IMR-90 (cell line): ENCODE measurements at regions not wholly inside any gene's neighbourhood (a gene's known extent, or its start where the extent isn't known, plus 50 kb on each side); places are given as distances from the start of the nearest gene placed in this dataset.

Experiments used
- ATAC-seq: fragments of 200-7000 bp; cut with Tn5 transposase; 2 replicates; pipeline ENCODE4 v1.9.1; 2020; ENCODE audit warnings: low read depth, mild to moderate bottlenecking, moderate library complexity
- BruUV-seq: library from RNA; stranded (reverse); fragments of 400-500 nt; replicated peaks from 2 replicates; lab custom pipeline; 2021; lab: Mats Ljungman, UMichigan
- CTCF ChIA-PET: fragments of 300-600 bp; formaldehyde crosslinking; extraction: SDS; loops from one replicate; lab custom pipeline; 2021; ENCODE audit warnings: antibody characterized with exemption; lab: Yijun Ruan, JAX
- POLR2A ChIA-PET: fragments of 300-600 bp; sonication (Branson Sonifier 250); formaldehyde crosslinking; loops from one replicate; lab custom pipeline; 2022; ENCODE audit warnings: antibody characterized with exemption; ENCODE audit not compliant: unreplicated experiment; lab: Charles Lee
- DNase-seq: peaks from one replicate; pipeline ENCODE4 v3.0.0; 2013
- H2AFZ ChIP-seq: replicated peaks from 2 replicates; pipeline ENCODE3; 2013; ENCODE audit warnings: low read length, mild to moderate bottlenecking; ENCODE audit not compliant: poor library complexity
- H2AK5ac ChIP-seq: 2 replicates; pipeline ENCODE4 v1.6.1; 2013; ENCODE audit warnings: low read depth, low read length, inconsistent platforms
- H2AK9ac ChIP-seq: replicated peaks from 2 replicates; pipeline ENCODE3; 2013; ENCODE audit warnings: mild to moderate bottlenecking, low read depth, low read length, moderate library complexity; ENCODE audit not compliant: poor library complexity
- H2BK120ac ChIP-seq: 2 replicates; pipeline ENCODE4 v1.6.1; 2013; ENCODE audit warnings: low read depth, low read length, inconsistent platforms
- H2BK15ac ChIP-seq: 3 replicates; pipeline ENCODE4 v1.6.1; 2013; ENCODE audit warnings: low read depth, low read length, inconsistent platforms
- H2BK20ac ChIP-seq: 2 replicates; pipeline ENCODE4 v1.6.1; 2013; ENCODE audit warnings: low read depth, mild to moderate bottlenecking, inconsistent platforms, low read length, moderate library complexity
- H2BK5ac ChIP-seq: 2 replicates; pipeline ENCODE4 v1.6.1; 2013; ENCODE audit warnings: mild to moderate bottlenecking, low read depth, low read length, inconsistent platforms; ENCODE audit not compliant: poor library complexity, severe bottlenecking
- H3K14ac ChIP-seq: replicated peaks from 2 replicates; pipeline ENCODE4 v1.6.1; 2013; ENCODE audit warnings: low read depth, low read length, inconsistent platforms
- H3K18ac ChIP-seq: 2 replicates; pipeline ENCODE4 v1.6.1; 2013; ENCODE audit warnings: low read depth, low read length, control low read depth
- H3K23ac ChIP-seq: 2 replicates; pipeline ENCODE4 v1.6.1; 2013; ENCODE audit warnings: low read depth, low read length, inconsistent platforms
- H3K27ac ChIP-seq: 2 replicates; pipeline ENCODE4 v1.5.1; 2013; ENCODE audit warnings: mild to moderate bottlenecking, control low read depth, low read length; ENCODE audit not compliant: insufficient read depth
- H3K27me3 ChIP-seq: 2 replicates; pipeline ENCODE4 v1.6.1; 2013; ENCODE audit warnings: low read length; ENCODE audit not compliant: control insufficient read depth, insufficient read depth
- H3K36me3 ChIP-seq: 2 replicates; pipeline ENCODE4 v1.6.1; 2013; ENCODE audit warnings: low read length, mixed read lengths; ENCODE audit not compliant: control insufficient read depth, insufficient read depth
- H3K4ac ChIP-seq: 2 replicates; pipeline ENCODE4 v1.6.1; 2013; ENCODE audit warnings: low read depth, low read length, inconsistent platforms
- H3K4me1 ChIP-seq: 2 replicates; pipeline ENCODE4 v1.6.1; 2013; ENCODE audit warnings: low read length, mixed read lengths; ENCODE audit not compliant: control insufficient read depth, insufficient read depth
- H3K4me2 ChIP-seq: 2 replicates; pipeline ENCODE4 v1.6.1; 2013; ENCODE audit warnings: low read depth, mild to moderate bottlenecking, control low read depth, low read length, moderate library complexity
- H3K4me3 ChIP-seq: 2 replicates; pipeline ENCODE4 v1.5.1; 2013; ENCODE audit warnings: low read depth, mild to moderate bottlenecking, control low read depth, low read length, moderate library complexity; ENCODE audit not compliant: insufficient read depth
- H3K56ac ChIP-seq: 2 replicates; pipeline ENCODE4 v1.6.1; 2013; ENCODE audit warnings: low read length, inconsistent platforms; ENCODE audit not compliant: insufficient read depth; ENCODE audit errors: extremely low read depth
- H3K79me1 ChIP-seq, 2 experiments: 2 replicates each; pipeline ENCODE4 v1.6.1; 2013; ENCODE audit warnings: low read length in 2 of 2, inconsistent platforms in 1 of 2, low read depth in 1 of 2
- H3K9ac ChIP-seq: 2 replicates; pipeline ENCODE4 v1.6.1; 2013; ENCODE audit warnings: low read depth, low read length, control low read depth
- H3K9me1 ChIP-seq: 2 replicates; pipeline ENCODE4 v1.6.1; 2013; ENCODE audit warnings: low read length, inconsistent platforms; ENCODE audit not compliant: insufficient read depth
- H3K9me3 ChIP-seq: 2 replicates; pipeline ENCODE4 v1.6.1; 2013; ENCODE audit warnings: low read length; ENCODE audit not compliant: control insufficient read depth, insufficient read depth
- H4K20me1 ChIP-seq: 2 replicates; pipeline ENCODE4 v1.6.1; 2013; ENCODE audit warnings: low read length, inconsistent platforms; ENCODE audit not compliant: insufficient read depth
- H4K5ac ChIP-seq: 2 replicates; pipeline ENCODE4 v1.6.1; 2013; ENCODE audit warnings: mild to moderate bottlenecking, low read depth, low read length, control low read depth
- H4K8ac ChIP-seq, 2 experiments: 2 replicates each; pipeline ENCODE4 v1.6.1; 2013; ENCODE audit warnings: low read depth in 2 of 2, low read length in 2 of 2, control low read depth in 1 of 2, inconsistent platforms in 1 of 2
- H4K91ac ChIP-seq: 2 replicates; pipeline ENCODE4 v1.6.1; 2013; ENCODE audit warnings: low read depth, low read length, inconsistent platforms; ENCODE audit not compliant: insufficient read depth
- FOS ChIP-seq: fragments of 150-350 bp; IDR thresholded peaks from 2 replicates; pipeline ENCODE4 v1.6.1; 2016; ENCODE audit warnings: low read depth, low read length
- USF2 ChIP-seq: fragments of 150-350 bp; IDR thresholded peaks from 2 replicates; pipeline ENCODE4 v1.6.1; 2017; ENCODE audit warnings: mild to moderate bottlenecking, antibody characterized with exemption, low read length, low read depth
- WGBS, 2 experiments: methylation state at CpG; one replicate each; pipeline versions ENCODE4 v1.1.5 to v1.1.7; 2013; ENCODE audit warnings: missing lambda C conversion rate in 2 of 2; ENCODE audit not compliant: insufficient read length in 1 of 2; ENCODE audit errors: extremely low coverage in 2 of 2; 5-methylcytosine and 5-hydroxymethylcytosine counted together
- dilution Hi-C: fragments of 300-500 bp; cut with HindIII; formaldehyde crosslinking; loops from one replicate; pipeline ENCODE4 v1.14.3; 2018; ENCODE audit warnings: low sequenced_read_pairs; ENCODE audit not compliant: unreplicated experiment
- in situ Hi-C: fragments of 300-500 bp; cut with MboI; formaldehyde crosslinking; loops from 3 replicates; pipeline ENCODE4 v1.14.3; 2019; ENCODE audit warnings: low sequenced_read_pairs, inconsistent platforms, mixed read lengths
- intact Hi-C: fragments of 100-400 bp; cut with micrococcal nuclease; formaldehyde crosslinking; loops from 2 replicates; pipeline ENCODE4 v1.10.0; 2022

GRCh38 chr13:111007209-111007608, 92.3 kb upstream of the ANKRD10 start:
- in situ Hi-C loops, result no loop called here
- intact Hi-C loops, result no loop called here
- H3K9me3 ChIP-seq, result no peaks in the 10 kb centered on the region
- peak overlapping the region; percentile 78 for H2BK5ac ChIP-seq
- H4K91ac ChIP-seq, result peak overlapping the region; percentile 62; the same call in 1 of the 2 replicates
- peak overlapping the region; percentile 28; the same call in 1 of the 3 replicates for H2BK15ac ChIP-seq
- H3K4ac ChIP-seq, result peak overlapping the region; percentile 47
- no peak overlapping the region for H3K4me3 ChIP-seq
- H3K14ac ChIP-seq, result peak overlapping the region; percentile 12
- H3K27me3 ChIP-seq, result no peaks in the 10 kb centered on the region
- dilution Hi-C loops, result no loop called here
- H3K9me1 ChIP-seq, result peaks cover 12% of the 10 kb centered on the region
- no peak overlapping the region for H2AK9ac ChIP-seq
- ChIA-PET CTCF (interaction anchor here (1.5 kb wide), 1 partner anchor 21 kb away, joined by 4 read pairs; no protein-coding TSS in a partner anchor), POLR2A (no interaction called here)
- H3K18ac ChIP-seq, result peak overlapping the region; percentile 17
- no peak for ATAC-seq
- H2AK5ac ChIP-seq, result peak overlapping the region; percentile 36
- no TSS peak for BruUV-seq
- H3K56ac ChIP-seq, result no peak overlapping the region
- peak overlapping the region; percentile 47 for H2AFZ ChIP-seq
- TF ChIP-seq FOS (no peak), USF2 (no peak)
- H3K79me1 ChIP-seq, result no peaks in the 10 kb centered on the region
- H3K4me2 ChIP-seq, result 0 out of 2 replicates have a peak overlapping the region, but pooled peaks have one; percentile 13
- H4K20me1 ChIP-seq, result no peaks in the 10 kb centered on the region
- H3K9ac ChIP-seq, result no peak overlapping the region
- H3K23ac ChIP-seq, result 0 out of 2 replicates have a peak overlapping the region, but pooled peaks have one; percentile 30
- peak overlapping the region; percentile 92 for H2BK120ac ChIP-seq
- H4K5ac ChIP-seq, result peak overlapping the region; percentile 17; the same call in 1 of the 2 replicates
- H3K4me1 ChIP-seq, result peaks cover 10% of the 10 kb centered on the region
- no CpG with 5 or more reads among the region's 3 CpGs for WGBS, 2 experiments
- peak overlapping the region; percentile 67 for H2BK20ac ChIP-seq
- H4K8ac ChIP-seq, result peak overlapping the region; percentile 2 to 74; a peak in 3 of 4 replicates
- H3K36me3 ChIP-seq, result no peaks in the 10 kb centered on the region
- no peak for DNase-seq
- H3K27ac ChIP-seq, result peak overlapping the region; percentile 49; the same call in 1 of the 2 replicates
